ENCODE measurements at regions not wholly inside any gene's neighbourhood (a gene's known extent, or its start where the extent isn't known, plus 50 kb on each side); places are given as distances from the start of the nearest gene placed in this dataset.

DNA sequence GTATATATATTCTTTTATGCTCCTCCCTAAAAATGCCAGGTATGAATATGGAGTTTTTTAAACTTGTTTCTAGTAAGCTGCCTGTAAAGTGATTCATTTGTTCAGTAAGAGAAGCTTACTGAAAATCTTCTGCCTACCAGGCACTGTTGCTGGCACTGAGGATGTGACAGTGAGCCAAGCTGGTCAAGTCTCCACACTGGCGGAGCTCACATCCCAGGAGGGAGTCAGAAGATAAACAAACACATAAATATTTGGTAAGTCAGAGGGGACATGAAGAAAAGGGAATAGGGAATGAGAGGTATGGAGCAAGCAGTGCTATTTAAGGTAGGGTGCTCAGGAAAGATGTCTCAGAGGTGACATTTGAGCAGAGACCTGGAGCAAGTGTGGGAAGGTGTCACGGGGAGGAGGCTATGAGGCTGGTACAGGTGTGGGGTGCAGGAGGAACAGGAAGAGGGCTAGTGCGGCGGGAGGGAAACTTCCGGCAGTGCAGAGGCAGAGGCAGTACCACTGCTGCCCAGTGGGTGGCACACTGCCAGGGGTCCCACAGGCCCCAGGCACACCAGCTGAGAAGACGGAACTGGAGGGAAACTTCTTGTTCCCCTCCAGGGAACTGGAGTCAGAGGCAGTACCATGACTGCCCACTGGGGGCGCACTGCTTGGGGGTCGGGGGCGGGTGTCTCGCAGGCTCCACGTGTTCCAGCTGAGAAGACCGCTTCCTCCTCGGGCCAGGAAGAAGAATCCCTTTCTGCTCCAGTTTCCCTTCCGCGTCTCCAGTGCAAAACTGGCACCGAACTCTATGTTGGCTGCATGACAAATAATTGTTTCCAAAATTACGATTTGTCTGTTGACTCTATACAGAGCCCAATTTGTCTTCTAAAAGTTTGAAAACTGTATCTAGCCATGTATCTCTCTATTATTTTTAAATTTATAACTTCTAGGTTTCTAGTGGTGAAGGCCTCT lies 161.0 kb downstream of the TEX36 start:
- TF ChIP-seq, protein P1, sequence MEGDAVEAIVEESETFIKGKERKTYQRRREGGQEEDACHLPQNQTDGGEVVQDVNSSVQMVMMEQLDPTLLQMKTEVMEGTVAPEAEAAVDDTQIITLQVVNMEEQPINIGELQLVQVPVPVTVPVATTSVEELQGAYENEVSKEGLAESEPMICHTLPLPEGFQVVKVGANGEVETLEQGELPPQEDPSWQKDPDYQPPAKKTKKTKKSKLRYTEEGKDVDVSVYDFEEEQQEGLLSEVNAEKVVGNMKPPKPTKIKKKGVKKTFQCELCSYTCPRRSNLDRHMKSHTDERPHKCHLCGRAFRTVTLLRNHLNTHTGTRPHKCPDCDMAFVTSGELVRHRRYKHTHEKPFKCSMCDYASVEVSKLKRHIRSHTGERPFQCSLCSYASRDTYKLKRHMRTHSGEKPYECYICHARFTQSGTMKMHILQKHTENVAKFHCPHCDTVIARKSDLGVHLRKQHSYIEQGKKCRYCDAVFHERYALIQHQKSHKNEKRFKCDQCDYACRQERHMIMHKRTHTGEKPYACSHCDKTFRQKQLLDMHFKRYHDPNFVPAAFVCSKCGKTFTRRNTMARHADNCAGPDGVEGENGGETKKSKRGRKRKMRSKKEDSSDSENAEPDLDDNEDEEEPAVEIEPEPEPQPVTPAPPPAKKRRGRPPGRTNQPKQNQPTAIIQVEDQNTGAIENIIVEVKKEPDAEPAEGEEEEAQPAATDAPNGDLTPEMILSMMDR (IDR thresholded peaks at IDR 0.05) = peak; percentile 5 to 39 (median 30)
- no peak for TF ChIP-seq POLR2A (IDR thresholded peaks at IDR 0.05)

Measured in right lobe of liver (tissue), 4 donors.